ENCODE measurements at regions not wholly inside any gene's neighbourhood (a gene's known extent, or its start where the extent isn't known, plus 50 kb on each side); places are given as distances from the start of the nearest gene placed in this dataset.
A peak's percentile ranks its signal among the peaks of the same experiment; 100 is the strongest.
"Not testable (repeated sequence)": the region's sequence is repeated elsewhere in the genome, so short reads cannot be mapped to it uniquely, and the experiment has no call there.

GRCh38 chr4:4026708-4027107 is 200.0 kb downstream of the OTOP1 start (continued):
- not testable (repeated sequence) for TF ChIP-seq ATF3 (IDR thresholded peaks at IDR 0.05)
- TF ChIP-seq ATF3 (CRISPR knock-in tag; conservative IDR thresholded peaks at IDR 0.05) (0 out of 2 replicates have a peak, but pooled peaks have one; percentile 38), PKNOX1 (IDR thresholded peaks at IDR 0.05) (peak; percentile 52; the same call in 1 of the 2 replicates), USF1 (CRISPR knock-in tag; IDR thresholded peaks at IDR 0.05) (peak; percentile 96), L3MBTL2 (IDR thresholded peaks at IDR 0.05) (peak; percentile 19; the same call in 1 of the 2 replicates)

GRCh38 chr4:4028752-4029151 is 198.0 kb downstream of the OTOP1 start:
- H4K20me1 ChIP-seq (replicated peaks; ENCODE audit: control insufficient read depth, insufficient read depth, low read length); H3K9ac ChIP-seq (ENCODE audit: insufficient read depth in 1 of 2, low read depth in 2 of 2, low read length in 2 of 2); FAIRE-seq; H3K4me2 ChIP-seq (ENCODE audit: insufficient read depth, low read length); DNase-seq (ENCODE audit: extremely low read depth in 1 of 4, low spot score in 3 of 4); H3K79me2 ChIP-seq (ENCODE audit: control insufficient read depth, insufficient read depth, low read length); H3K9me3 ChIP-seq (replicated peaks; ENCODE audit: control insufficient read depth, insufficient read depth, low read depth, low read length); H3K27me3 ChIP-seq (ENCODE audit: control insufficient read depth in 2 of 2, insufficient read depth in 2 of 2, low read length in 2 of 2); POLR2A ChIA-PET; BruUV-seq (replicated peaks); in situ Hi-C loops (cut with MboI); intact Hi-C loops (cut with micrococcal nuclease); H2AFZ ChIP-seq (ENCODE audit: low read depth, low read length); H3K27ac ChIP-seq (ENCODE audit: extremely low read depth, low read depth, low read length); H3K9me1 ChIP-seq (ENCODE audit: control insufficient read depth, insufficient read depth, low read length); CTCF ChIA-PET (ENCODE audit: low intra/inter-chr PET ratio); H3K36me3 ChIP-seq (ENCODE audit: control insufficient read depth, insufficient read depth, low read length); ATAC-seq; H3K4me3 ChIP-seq: not testable (repeated sequence)
- TF ChIP-seq SMAD4 (CRISPR knock-in tag; conservative IDR thresholded peaks at IDR 0.05) = 0 out of 2 replicates have a peak, but pooled peaks have one; percentile 22
- peaks cover 0 to 29% of the 10 kb centered on the region in 2 experiments; a peak in 2 of 5 replicates for H3K4me1 ChIP-seq (replicated peaks in 1 of 2; ENCODE audit: control insufficient read depth in 2 of 2, insufficient read depth in 2 of 2, low read length in 2 of 2)
- 58% methylated on average over 3 of the region's 3 CpGs for WGBS (ENCODE audit: insufficient coverage, low coverage, missing lambda C conversion rate)

Measured in K562 (cell line).